ENCODE measurements at regions not wholly inside any gene's neighbourhood (a gene's known extent, or its start where the extent isn't known, plus 50 kb on each side); places are given as distances from the start of the nearest gene placed in this dataset.

DNA sequence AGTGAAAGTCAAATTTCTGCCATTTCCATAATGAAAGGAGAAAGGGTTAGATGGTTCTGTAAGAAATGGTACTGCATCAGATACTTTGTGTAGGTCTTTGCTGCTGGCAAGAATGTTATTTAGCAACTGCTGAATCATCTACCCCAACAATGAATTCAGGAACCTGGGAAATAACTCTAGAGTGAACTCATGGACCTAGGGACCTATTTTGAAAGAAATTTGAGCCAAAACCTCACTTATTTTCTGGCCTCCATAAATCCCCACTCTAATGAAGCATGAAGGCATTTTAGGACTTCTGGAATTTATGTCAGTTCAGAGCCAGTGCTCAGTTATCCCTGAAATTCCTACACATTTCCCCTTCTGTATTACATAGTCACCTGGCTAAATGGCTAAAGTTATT lies 50.9 kb upstream of the CPNE8 start:
- no peak for DNase-seq
